GM23338 (cell line): ENCODE measurements at regions not wholly inside any gene's neighbourhood (a gene's known extent, or its start where the extent isn't known, plus 50 kb on each side); places are given as distances from the start of the nearest gene placed in this dataset.
A peak's percentile ranks its signal among the peaks of the same experiment; 100 is the strongest.

Experiments used
- ATAC-seq: fragments of 200-7000 bp; cut with Tn5 transposase; 3 replicates; pipeline ENCODE4 v1.9.1; 2020
- DNase-seq: peaks from one replicate; pipeline ENCODE4 v3.0.0-alpha.2; 2015; ENCODE audit warnings: low spot score
- H2AFZ ChIP-seq: fragments of 200-600 bp; sonication (generic); 2 replicates; pipeline ENCODE4 v1.8.0; 2016; ENCODE audit warnings: antibody characterized with exemption, mild to moderate bottlenecking, moderate library complexity
- H3F3A ChIP-seq: fragments of 200-600 bp; sonication (generic); replicated peaks from 2 replicates; pipeline ENCODE4 v1.8.0; 2017; ENCODE audit warnings: antibody characterized with exemption, mixed run types, low read depth
- H3K27ac ChIP-seq: fragments of 200-600 bp; sonication (generic); 2 replicates; pipeline ENCODE4 v1.6.1; 2016; ENCODE audit warnings: low read depth
- H3K27me3 ChIP-seq: fragments of 200-600 bp; sonication (generic); 2 replicates; pipeline ENCODE4 v1.8.0; 2016; ENCODE audit warnings: mild to moderate bottlenecking, mixed run types, moderate library complexity; ENCODE audit not compliant: insufficient read depth
- H3K36me3 ChIP-seq: fragments of 200-600 bp; sonication (generic); 2 replicates; pipeline ENCODE4 v1.8.0; 2016; ENCODE audit warnings: mild to moderate bottlenecking; ENCODE audit not compliant: insufficient read depth
- H3K4me1 ChIP-seq: fragments of 200-600 bp; sonication (generic); 2 replicates; pipeline ENCODE4 v1.8.0; 2016; ENCODE audit warnings: mild to moderate bottlenecking, moderate library complexity; ENCODE audit not compliant: insufficient read depth
- H3K4me2 ChIP-seq: fragments of 200-600 bp; sonication (generic); 2 replicates; pipeline ENCODE4 v1.7.1; 2017; ENCODE audit warnings: mixed run types
- H3K4me3 ChIP-seq: fragments of 200-600 bp; sonication (generic); 2 replicates; pipeline ENCODE4 v1.6.1; 2016; ENCODE audit warnings: mixed run types
- H3K79me2 ChIP-seq: fragments of 200-600 bp; sonication (generic); replicated peaks from 2 replicates; pipeline ENCODE4 v1.8.0; 2017; ENCODE audit warnings: mild to moderate bottlenecking; ENCODE audit not compliant: insufficient read depth
- H3K9me2 ChIP-seq: fragments of 200-600 bp; sonication (generic); 2 replicates; pipeline ENCODE4 v1.8.0; 2017; ENCODE audit not compliant: insufficient read depth
- H4K20me1 ChIP-seq: fragments of 200-600 bp; sonication (generic); replicated peaks from 2 replicates; pipeline ENCODE4 v1.8.0; 2017; ENCODE audit warnings: mild to moderate bottlenecking; ENCODE audit not compliant: insufficient read depth
- H3K27ac Mint-ChIP-seq: 2 replicates; pipeline ENCODE4 v1.8.0; 2020; ENCODE audit warnings: inconsistent platforms, mild to moderate bottlenecking, moderate library complexity, mixed read lengths
- H3K27me3 Mint-ChIP-seq: 3 replicates; pipeline ENCODE4 v1.8.0; 2022; ENCODE audit warnings: low read depth, mild to moderate bottlenecking, moderate library complexity, mixed read lengths, inconsistent platforms; ENCODE audit not compliant: insufficient read depth, poor library complexity
- H3K36me3 Mint-ChIP-seq: 3 replicates; pipeline ENCODE4 v1.8.0; 2021; ENCODE audit warnings: low read depth, mild to moderate bottlenecking, inconsistent platforms, moderate library complexity, mixed read lengths
- H3K4me1 Mint-ChIP-seq: 3 replicates; pipeline ENCODE4 v1.8.0; 2020; ENCODE audit warnings: mild to moderate bottlenecking, inconsistent platforms, mixed read lengths
- H3K4me3 Mint-ChIP-seq: 3 replicates; pipeline ENCODE4 v1.8.0; 2021; ENCODE audit warnings: moderate library complexity, mild to moderate bottlenecking, inconsistent platforms, mixed read lengths
- H3K9me3 Mint-ChIP-seq: 3 replicates; pipeline ENCODE4 v1.8.0; 2020; ENCODE audit warnings: moderate library complexity, mild to moderate bottlenecking, inconsistent platforms, mixed read lengths
- CREB1 ChIP-seq: fragments of 250-450 bp; sonication (Bioruptor Pico); IDR thresholded peaks from 2 replicates; pipeline ENCODE4 v1.5.0; 2020; ENCODE audit warnings: low read depth, mild to moderate bottlenecking, moderate library complexity
- CTCF ChIP-seq, 2 experiments: fragments of 200-600 bp in 1 of 2; sonication (generic) in 1 of 2; conservative IDR thresholded peaks; 2 replicates each; pipeline versions ENCODE4 v1.5.1 to v1.6.1; 2016 to 2017; ENCODE audit warnings: antibody characterized with exemption in 2 of 2, low read depth in 2 of 2, mild to moderate bottlenecking in 2 of 2, moderate library complexity in 1 of 2
- EZH2 ChIP-seq: fragments of 200-600 bp; sonication (generic); IDR thresholded peaks from one replicate; pipeline ENCODE4 v1.8.0; 2017; ENCODE audit warnings: antibody characterized with exemption, mild to moderate bottlenecking, low read depth; ENCODE audit not compliant: unreplicated experiment
- JUNB ChIP-seq: IDR thresholded peaks from one replicate; pipeline ENCODE4 v1.6.1; 2016; ENCODE audit warnings: antibody characterized with exemption; ENCODE audit not compliant: unreplicated experiment
- NANOG ChIP-seq: IDR thresholded peaks from 2 replicates; pipeline ENCODE4 v1.6.1; 2016; ENCODE audit warnings: antibody characterized with exemption, borderline replicate concordance
- POLR2AphosphoS5 ChIP-seq: IDR thresholded peaks from 2 replicates; pipeline ENCODE4 v1.6.1; 2016; ENCODE audit warnings: antibody characterized with exemption, low read depth
- REST ChIP-seq: IDR thresholded peaks from one replicate; pipeline ENCODE4 v1.6.1; 2018; ENCODE audit warnings: antibody characterized with exemption; ENCODE audit not compliant: unreplicated experiment
- ZNF114 ChIP-seq: fragments of 250-450 bp; sonication (Bioruptor Pico); IDR thresholded peaks from 2 replicates; pipeline ENCODE4 v1.5.0; 2020; ENCODE audit warnings: mild to moderate bottlenecking, moderate library complexity
- ZNF462 ChIP-seq: fragments of 250-450 bp; sonication (Bioruptor Pico); IDR thresholded peaks from 2 replicates; pipeline ENCODE4 v1.5.0; 2020; ENCODE audit warnings: mild to moderate bottlenecking, moderate library complexity

DNA sequence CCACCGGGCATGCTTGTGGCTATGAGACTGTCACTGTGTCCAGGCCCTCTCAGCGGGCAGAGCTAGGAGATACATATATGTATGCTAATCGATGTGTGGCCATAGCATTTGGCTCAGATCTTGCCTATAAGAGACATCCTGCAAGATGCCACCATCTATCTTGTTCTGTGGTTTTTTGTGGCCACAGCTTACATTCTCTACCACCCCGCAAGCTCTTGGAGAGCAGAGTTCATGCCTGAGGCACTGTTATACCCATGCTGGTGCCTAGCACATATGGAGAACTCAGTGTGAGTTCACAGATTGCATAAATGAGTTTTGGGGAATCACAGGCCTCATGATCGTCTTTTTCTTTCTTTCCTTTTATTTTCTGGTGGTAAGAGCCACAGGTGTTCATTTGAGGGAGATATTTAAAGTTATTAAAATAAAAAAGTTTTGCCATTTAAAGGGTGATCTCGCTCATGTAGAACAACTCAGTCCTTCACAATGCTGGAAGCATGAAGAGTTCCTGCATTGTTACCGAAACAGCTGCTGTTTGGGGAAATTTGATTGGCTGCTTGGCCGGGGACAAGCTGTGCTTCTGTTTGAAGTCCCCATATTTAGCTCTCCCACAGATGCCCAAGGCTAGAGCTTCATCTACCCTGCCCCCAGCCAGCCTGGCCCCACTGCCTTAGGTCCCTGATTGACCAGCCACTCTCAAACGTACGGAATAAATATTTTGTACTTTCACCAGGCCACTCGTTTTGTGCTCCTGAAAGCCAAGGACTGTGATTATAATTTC, 169.2 kb upstream of the MAP1B start:
- Histone ChIP-seq H3K4me2 (0 out of 2 replicates have a peak overlapping the region, but pooled peaks have one; percentile 12), H3K4me3 (no peak overlapping the region), H2AFZ (peak overlapping the region; percentile 93), H3K9me2 (no peaks in the 10 kb centered on the region), H4K20me1 (no peaks in the 10 kb centered on the region), H3F3A (no peaks in the 10 kb centered on the region), H3K4me1 (peaks cover 16% of the 10 kb centered on the region), H3K27ac (no peak overlapping the region), H3K36me3 (no peaks in the 10 kb centered on the region), H3K79me2 (no peaks in the 10 kb centered on the region), H3K27me3 (no peaks in the 10 kb centered on the region)
- TF ChIP-seq NANOG (no peak), ZNF114 (CRISPR knock-in tag) (no peak), JUNB (no peak)
- DNase-seq (no peak), ATAC-seq (peak; percentile 53)
- Mint-ChIP-seq H3K36me3 (no peaks in the 10 kb centered on the region), H3K4me1 (peaks cover 32% of the 10 kb centered on the region), H3K9me3 (no peaks in the 10 kb centered on the region; the same call in 2 of the 3 replicates), H3K4me3 (no peak overlapping the region), H3K27ac (no peak overlapping the region), H3K27me3 (no peaks in the 10 kb centered on the region)

- no peaks in the 10 kb centered on the region for H3F3A ChIP-seq
- H3K27ac Mint-ChIP-seq = peak overlapping the region; percentile 43; the same call in 1 of the 2 replicates
- no peaks in the 10 kb centered on the region for H3K27me3 ChIP-seq
- no peaks in the 10 kb centered on the region for H3K79me2 ChIP-seq
- no peaks in the 10 kb centered on the region for H3K27me3 Mint-ChIP-seq
- H4K20me1 ChIP-seq = no peaks in the 10 kb centered on the region
- no peak overlapping the region for H3K27ac ChIP-seq
- DNase-seq (peak; percentile 35), ATAC-seq (peak; percentile 67)
- H3K9me2 ChIP-seq = no peaks in the 10 kb centered on the region
- H3K36me3 Mint-ChIP-seq = no peaks in the 10 kb centered on the region
- H2AFZ ChIP-seq = peak overlapping the region; percentile 93
- peak overlapping the region; percentile 12; the same call in 1 of the 2 replicates for H3K4me2 ChIP-seq
- peaks cover 21% of the 10 kb centered on the region for H3K4me1 ChIP-seq
- no peak overlapping the region for H3K4me3 ChIP-seq
- H3K4me1 Mint-ChIP-seq = peaks cover 33% of the 10 kb centered on the region
- H3K9me3 Mint-ChIP-seq = no peaks in the 10 kb centered on the region; the same call in 2 of the 3 replicates
- H3K4me3 Mint-ChIP-seq = no peak overlapping the region
- H3K36me3 ChIP-seq = no peaks in the 10 kb centered on the region
- TF ChIP-seq CTCF (conservative IDR thresholded peaks at IDR 0.05; ENCODE audit: low read depth in 2 of 2) = no peak
- no peak for TF ChIP-seq NANOG
- TF ChIP-seq ZNF462 (CRISPR knock-in tag) = no peak
- no peak for TF ChIP-seq JUNB
- TF ChIP-seq CREB1 (CRISPR knock-in tag) = no peak
- TF ChIP-seq POLR2AphosphoS5 = no peak
- TF ChIP-seq REST = no peak
- TF ChIP-seq EZH2 = no peak
Observed at GRCh38 chr5:71938895-71939294, 168.4 kb upstream of the MAP1B start.
